ENCODE measurements at regions not wholly inside any gene's neighbourhood (a gene's known extent, or its start where the extent isn't known, plus 50 kb on each side); places are given as distances from the start of the nearest gene placed in this dataset.
A peak's percentile ranks its signal among the peaks of the same experiment; 100 is the strongest.

DNA sequence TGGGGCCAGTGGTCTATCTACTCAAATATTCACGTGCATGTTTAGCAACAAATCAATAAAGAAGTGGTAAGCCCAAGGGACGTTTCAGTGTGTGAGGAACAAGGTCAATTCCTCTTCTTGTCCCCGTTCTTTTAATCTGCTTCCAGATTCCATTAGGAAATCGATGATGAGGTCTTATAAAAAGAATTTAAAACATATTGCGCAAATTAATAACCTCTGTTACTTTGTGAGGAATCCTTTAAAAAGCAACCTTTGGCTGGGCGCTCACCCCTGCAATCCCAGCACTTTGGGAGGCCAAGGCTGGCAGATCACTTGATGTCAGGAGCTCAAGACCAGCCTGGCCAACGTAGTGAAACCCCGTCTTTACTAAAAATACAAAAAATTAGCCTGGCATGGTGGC lies 113.0 kb upstream of the TMPRSS2 start:
- Mint-ChIP-seq H3K4me1 (peaks cover 13% of the 10 kb centered on the region), H3K4me3 (no peak overlapping the region), H3K9me3 (peaks cover 9% of the 10 kb centered on the region), H3K27me3 (ENCODE audit: low read depth, poor library complexity) (peaks cover 12% of the 10 kb centered on the region), H3K27ac (peak overlapping the region; percentile 83), H3K36me3 (ENCODE audit: low read depth) (no peaks in the 10 kb centered on the region)
- no peak for DNase-seq
- TF ChIP-seq CTCF (IDR thresholded peaks at IDR 0.05): no peak

GRCh38 chr21:41620541-41620940 lies 112.6 kb upstream of the TMPRSS2 start:
- Mint-ChIP-seq H3K9me3 (peaks cover 9% of the 10 kb centered on the region), H3K27ac (peak overlapping the region; percentile 83), H3K36me3 (ENCODE audit: low read depth) (no peaks in the 10 kb centered on the region)

GRCh38 chr21:41616031-41616591 lies 108.2 kb upstream of the TMPRSS2 start:
- Mint-ChIP-seq H3K4me1 (peaks cover 15% of the 10 kb centered on the region), H3K27ac (no peak overlapping the region), H3K36me3 (ENCODE audit: low read depth) (no peaks in the 10 kb centered on the region), H3K27me3 (ENCODE audit: low read depth, poor library complexity) (peaks cover 16% of the 10 kb centered on the region), H3K9me3 (no peaks in the 10 kb centered on the region), H3K4me3 (no peak overlapping the region)
- no peak for TF ChIP-seq CTCF (IDR thresholded peaks at IDR 0.05)
- DNase-seq: no peak

More at GRCh38 chr21:41620541-41620940, 112.6 kb upstream of the TMPRSS2 start:
- no peak for DNase-seq
- H3K4me1 Mint-ChIP-seq: peaks cover 13% of the 10 kb centered on the region
- no peak overlapping the region for H3K4me3 Mint-ChIP-seq
- no peak for TF ChIP-seq CTCF (IDR thresholded peaks at IDR 0.05)
- peaks cover 9% of the 10 kb centered on the region for H3K27me3 Mint-ChIP-seq (ENCODE audit: low read depth, poor library complexity)

DNA sequence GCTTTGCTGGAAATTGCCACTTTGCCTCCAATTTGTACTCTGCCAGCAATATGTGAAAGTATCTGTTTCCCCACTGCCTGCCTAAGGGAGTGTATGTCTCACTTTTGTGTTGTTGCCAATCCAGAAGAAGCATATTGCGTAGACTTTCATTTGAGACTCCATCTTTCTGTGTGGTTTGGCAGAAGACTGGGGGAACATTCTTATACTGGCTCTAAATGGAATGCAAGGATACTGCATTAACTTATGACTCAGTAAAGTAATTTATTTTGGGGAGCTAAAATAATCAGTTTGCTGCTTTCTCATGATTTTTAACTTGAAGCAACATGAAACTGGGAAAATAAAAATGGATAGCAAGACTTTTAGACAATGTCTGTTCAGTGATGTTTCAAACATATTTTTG lies 107.7 kb upstream of the TMPRSS2 start:
- TF ChIP-seq CTCF (IDR thresholded peaks at IDR 0.05): no peak
- no peak for DNase-seq
- Mint-ChIP-seq H3K4me3 (no peak overlapping the region), H3K36me3 (ENCODE audit: low read depth) (no peaks in the 10 kb centered on the region), H3K9me3 (no peaks in the 10 kb centered on the region), H3K27me3 (ENCODE audit: low read depth, poor library complexity) (peaks cover 16% of the 10 kb centered on the region), H3K27ac (no peak overlapping the region), H3K4me1 (peaks cover 16% of the 10 kb centered on the region)

- H3K4me1 Mint-ChIP-seq: peaks cover 26% of the 10 kb centered on the region
- no peaks in the 10 kb centered on the region for H3K36me3 Mint-ChIP-seq (ENCODE audit: low read depth)
- no peak for TF ChIP-seq CTCF (IDR thresholded peaks at IDR 0.05)
- peaks cover 16% of the 10 kb centered on the region for H3K27me3 Mint-ChIP-seq (ENCODE audit: low read depth, poor library complexity)
- no peak overlapping the region for H3K4me3 Mint-ChIP-seq
- H3K27ac Mint-ChIP-seq: no peak overlapping the region
- no peaks in the 10 kb centered on the region for H3K9me3 Mint-ChIP-seq
- DNase-seq: no peak
These were observed 106.6 kb upstream of the TMPRSS2 start for GRCh38 chr21:41614511-41614910.

GRCh38 chr21:41613533-41613909 lies 105.6 kb upstream of the TMPRSS2 start:
- Mint-ChIP-seq H3K36me3 (ENCODE audit: low read depth) (no peaks in the 10 kb centered on the region), H3K27me3 (ENCODE audit: low read depth, poor library complexity) (peaks cover 21% of the 10 kb centered on the region), H3K4me1 (peaks cover 26% of the 10 kb centered on the region), H3K4me3 (no peak overlapping the region), H3K27ac (no peak overlapping the region), H3K9me3 (no peaks in the 10 kb centered on the region)
- no peak for DNase-seq
- TF ChIP-seq CTCF (IDR thresholded peaks at IDR 0.05): no peak
